ENCODE measurements at regions not wholly inside any gene's neighbourhood (a gene's known extent, or its start where the extent isn't known, plus 50 kb on each side); places are given as distances from the start of the nearest gene placed in this dataset.

- WGBS, 2 donors, result 95% methylated on average over 6 of the region's 6 CpGs
- no peak for TF ChIP-seq CTCF (IDR thresholded peaks at IDR 0.05)
- no peak for TF ChIP-seq POLR2A (IDR thresholded peaks at IDR 0.05)
- H3K4me3 ChIP-seq (ENCODE audit: low read depth, poor library complexity, severe bottlenecking), result no peak overlapping the region
- intact Hi-C loops (cut with DNase I; ENCODE audit: low total_unique reads), result no loop called here
- no peak for DNase-seq (ENCODE audit: low spot score in 2 of 2)
Observed at GRCh38 chr13:22287343-22287920, 616.6 kb downstream of the FGF9 start.

- intact Hi-C loops (cut with DNase I; ENCODE audit: low total_unique reads), result no loop called here
- H3K4me3 ChIP-seq (ENCODE audit: low read depth, poor library complexity, severe bottlenecking), result no peak overlapping the region
- WGBS, 2 donors, result 69 to 79% methylated on average over 4 of the region's 4 CpGs
- no peak for DNase-seq (ENCODE audit: low spot score in 2 of 2)
- TF ChIP-seq POLR2A (IDR thresholded peaks at IDR 0.05), result no peak
- TF ChIP-seq CTCF (IDR thresholded peaks at IDR 0.05), result no peak
Observed at GRCh38 chr13:22288496-22288895, 617.6 kb downstream of the FGF9 start.

GRCh38 chr13:22289711-22290110, 618.8 kb downstream of the FGF9 start:
- intact Hi-C loops (cut with DNase I; ENCODE audit: low total_unique reads), result no loop called here
- DNase-seq (ENCODE audit: low spot score in 2 of 2), result no peak
- 64 to 67% methylated on average over 2 of the region's 2 CpGs for WGBS, 2 donors
- no peak for TF ChIP-seq CTCF (IDR thresholded peaks at IDR 0.05)
- no peak for TF ChIP-seq POLR2A (IDR thresholded peaks at IDR 0.05)
- H3K4me3 ChIP-seq (ENCODE audit: low read depth, poor library complexity, severe bottlenecking), result no peak overlapping the region

GRCh38 chr13:22298530-22298929, 627.7 kb downstream of the FGF9 start:
- no peak overlapping the region for H3K4me3 ChIP-seq (ENCODE audit: low read depth, poor library complexity, severe bottlenecking)
- WGBS, 2 donors, result 87 to 88% methylated on average over 3 of the region's 3 CpGs
- no peak for DNase-seq (ENCODE audit: low spot score in 2 of 2)
- intact Hi-C loops (cut with DNase I; ENCODE audit: low total_unique reads), result no loop called here
- TF ChIP-seq POLR2A (IDR thresholded peaks at IDR 0.05), result no peak
- TF ChIP-seq CTCF (IDR thresholded peaks at IDR 0.05), result no peak

- H3K4me3 ChIP-seq (ENCODE audit: low read depth, poor library complexity, severe bottlenecking), result no peak overlapping the region
- peak; percentile 36 to 83 for DNase-seq (ENCODE audit: low spot score in 2 of 2)
- intact Hi-C loops (cut with DNase I; ENCODE audit: low total_unique reads), result no loop called here
- WGBS, 2 donors, result 33 to 39% methylated on average over 6 of the region's 6 CpGs
- TF ChIP-seq POLR2A (IDR thresholded peaks at IDR 0.05) (no peak), CTCF (IDR thresholded peaks at IDR 0.05) (no peak)
Observed at GRCh38 chr13:22311734-22312404, 641.0 kb downstream of the FGF9 start.

GRCh38 chr13:22312405-22312803, 641.5 kb downstream of the FGF9 start:
- no peak for TF ChIP-seq CTCF (IDR thresholded peaks at IDR 0.05)
- TF ChIP-seq POLR2A (IDR thresholded peaks at IDR 0.05), result no peak
- no peak overlapping the region for H3K4me3 ChIP-seq (ENCODE audit: low read depth, poor library complexity, severe bottlenecking)
- no peak for DNase-seq (ENCODE audit: low spot score in 2 of 2)
- 36 to 45% methylated on average over 2 of the region's 2 CpGs for WGBS, 2 donors
- intact Hi-C loops (cut with DNase I; ENCODE audit: low total_unique reads), result no loop called here

Measured in lower leg skin (tissue), 4 donors.